HEK293 (cell line): ENCODE measurements at regions not wholly inside any gene's neighbourhood (a gene's known extent, or its start where the extent isn't known, plus 50 kb on each side); places are given as distances from the start of the nearest gene placed in this dataset.

Experiments
- MEIS1 ChIP-seq: sonication (generic); formaldehyde crosslinking; IDR thresholded peaks from 2 replicates; pipeline ENCODE4 v1.8.1; 2022; ENCODE audit warnings: missing genetic modification reagents, mild to moderate bottlenecking, borderline replicate concordance
- PRDM1 ChIP-seq: fragments of 450-650 bp; formaldehyde crosslinking; IDR thresholded peaks from 2 replicates; pipeline ENCODE4; 2016; ENCODE audit warnings: missing biosample characterization, missing genetic modification characterization
- RBAK ChIP-seq: fragments of 450-650 bp; formaldehyde crosslinking; IDR thresholded peaks from 2 replicates; pipeline ENCODE4 v1.5.1; 2016; ENCODE audit warnings: missing biosample characterization, missing genetic modification characterization
- SCRT1 ChIP-seq: fragments of 450-650 bp; formaldehyde crosslinking; IDR thresholded peaks from 2 replicates; pipeline ENCODE4 v1.5.1; 2016; ENCODE audit warnings: missing biosample characterization, missing genetic modification characterization, borderline replicate concordance
- TCF7L2 ChIP-seq: IDR thresholded peaks from 2 replicates; pipeline ENCODE4 v1.6.1; 2011; ENCODE audit warnings: low read depth, mild to moderate bottlenecking, inconsistent platforms, low read length, moderate library complexity, borderline replicate concordance
- YY1 ChIP-seq: fragments of 450-650 bp; formaldehyde crosslinking; IDR thresholded peaks from 2 replicates; pipeline ENCODE4 v1.5.1; 2018; ENCODE audit warnings: missing biosample characterization, missing genetic modification characterization
- ZBTB7A ChIP-seq: fragments of 450-650 bp; formaldehyde crosslinking; IDR thresholded peaks from 2 replicates; pipeline ENCODE4 v1.5.1; 2016; ENCODE audit warnings: low read depth, missing biosample characterization, missing genetic modification characterization
- ZNF501 ChIP-seq: fragments of 450-650 bp; formaldehyde crosslinking; IDR thresholded peaks from 2 replicates; pipeline ENCODE4 v1.5.1; 2016; ENCODE audit warnings: missing biosample characterization, missing genetic modification characterization
- ZNF561 ChIP-seq: fragments of 450-650 bp; IDR thresholded peaks from 2 replicates; pipeline ENCODE4 v1.5.1; 2018; ENCODE audit warnings: missing biosample characterization, missing genetic modification characterization, borderline replicate concordance
- ZNF623 ChIP-seq: fragments of 450-650 bp; formaldehyde crosslinking; IDR thresholded peaks from 2 replicates; pipeline ENCODE4 v1.5.1; 2016; ENCODE audit warnings: missing biosample characterization, missing genetic modification characterization
- ZNF791 ChIP-seq: fragments of 450-650 bp; formaldehyde crosslinking; IDR thresholded peaks from 2 replicates; pipeline ENCODE4 v1.5.1; 2016; ENCODE audit warnings: missing biosample characterization, missing genetic modification characterization
- TF ChIP-seq, protein P1 (sequence below): fragments of 450-650 bp; formaldehyde crosslinking; IDR thresholded peaks from 2 replicates; pipeline ENCODE4 v1.5.1; 2016; ENCODE audit warnings: missing biosample characterization, missing genetic modification characterization

- no peak for TF ChIP-seq RBAK (tag by site-specific recombination)
- TF ChIP-seq, protein P1, sequence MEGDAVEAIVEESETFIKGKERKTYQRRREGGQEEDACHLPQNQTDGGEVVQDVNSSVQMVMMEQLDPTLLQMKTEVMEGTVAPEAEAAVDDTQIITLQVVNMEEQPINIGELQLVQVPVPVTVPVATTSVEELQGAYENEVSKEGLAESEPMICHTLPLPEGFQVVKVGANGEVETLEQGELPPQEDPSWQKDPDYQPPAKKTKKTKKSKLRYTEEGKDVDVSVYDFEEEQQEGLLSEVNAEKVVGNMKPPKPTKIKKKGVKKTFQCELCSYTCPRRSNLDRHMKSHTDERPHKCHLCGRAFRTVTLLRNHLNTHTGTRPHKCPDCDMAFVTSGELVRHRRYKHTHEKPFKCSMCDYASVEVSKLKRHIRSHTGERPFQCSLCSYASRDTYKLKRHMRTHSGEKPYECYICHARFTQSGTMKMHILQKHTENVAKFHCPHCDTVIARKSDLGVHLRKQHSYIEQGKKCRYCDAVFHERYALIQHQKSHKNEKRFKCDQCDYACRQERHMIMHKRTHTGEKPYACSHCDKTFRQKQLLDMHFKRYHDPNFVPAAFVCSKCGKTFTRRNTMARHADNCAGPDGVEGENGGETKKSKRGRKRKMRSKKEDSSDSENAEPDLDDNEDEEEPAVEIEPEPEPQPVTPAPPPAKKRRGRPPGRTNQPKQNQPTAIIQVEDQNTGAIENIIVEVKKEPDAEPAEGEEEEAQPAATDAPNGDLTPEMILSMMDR (tag by site-specific recombination) = no peak
- TF ChIP-seq ZNF791 (tag by site-specific recombination) = no peak
- no peak for TF ChIP-seq ZNF623 (tag by site-specific recombination)
- TF ChIP-seq ZNF501 (tag by site-specific recombination) = no peak
- no peak for TF ChIP-seq ZBTB7A (tag by site-specific recombination)
- TF ChIP-seq ZNF561 (tag by site-specific recombination) = no peak
- TF ChIP-seq PRDM1 (tag by site-specific recombination) = no peak
- no peak for TF ChIP-seq MEIS1
- TF ChIP-seq TCF7L2 = no peak
- TF ChIP-seq YY1 (tag by site-specific recombination) = no peak
- TF ChIP-seq SCRT1 (tag by site-specific recombination) = no peak
Measured at GRCh38 chr6:156109713-156110112, 654.1 kb upstream of the NOX3 start.
